NT2/D1 (cell line): ENCODE measurements at regions not wholly inside any gene's neighbourhood (a gene's known extent, or its start where the extent isn't known, plus 50 kb on each side); places are given as distances from the start of the nearest gene placed in this dataset.

ENCODE experiments used
- SUZ12 ChIP-seq: IDR thresholded peaks from 2 replicates; pipeline ENCODE4 v1.6.1; 2011; ENCODE audit not compliant: insufficient read length, insufficient read depth; ENCODE audit errors: extremely low read depth
- YY1 ChIP-seq: IDR thresholded peaks from 2 replicates; pipeline ENCODE4 v1.6.1; 2011; ENCODE audit not compliant: insufficient read length, insufficient read depth

DNA sequence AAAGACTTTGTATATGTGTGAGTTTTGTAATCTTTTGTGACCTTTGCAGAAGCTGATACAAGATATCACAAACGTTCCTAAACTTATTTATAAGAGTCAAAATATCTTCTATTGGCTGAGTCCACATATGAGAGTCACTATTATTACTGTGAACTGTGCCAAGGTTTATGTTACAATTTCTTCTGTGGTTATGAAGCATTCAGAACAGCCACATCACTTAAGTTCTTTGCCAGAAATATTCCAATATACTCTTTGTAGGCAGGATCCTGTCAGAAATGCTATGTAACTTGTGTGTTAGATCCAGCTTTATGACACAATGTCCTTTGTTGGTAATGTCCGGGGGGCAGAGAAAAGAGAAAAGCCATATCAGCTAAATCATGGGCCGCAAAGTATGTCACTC, 1030.3 kb upstream of the AMELY start:
- no peak for TF ChIP-seq YY1
- no peak for TF ChIP-seq SUZ12
